ENCODE measurements at regions not wholly inside any gene's neighbourhood (a gene's known extent, or its start where the extent isn't known, plus 50 kb on each side); places are given as distances from the start of the nearest gene placed in this dataset.
"Not testable (repeated sequence)": the region's sequence is repeated elsewhere in the genome, so short reads cannot be mapped to it uniquely, and the experiment has no call there.

DNA sequence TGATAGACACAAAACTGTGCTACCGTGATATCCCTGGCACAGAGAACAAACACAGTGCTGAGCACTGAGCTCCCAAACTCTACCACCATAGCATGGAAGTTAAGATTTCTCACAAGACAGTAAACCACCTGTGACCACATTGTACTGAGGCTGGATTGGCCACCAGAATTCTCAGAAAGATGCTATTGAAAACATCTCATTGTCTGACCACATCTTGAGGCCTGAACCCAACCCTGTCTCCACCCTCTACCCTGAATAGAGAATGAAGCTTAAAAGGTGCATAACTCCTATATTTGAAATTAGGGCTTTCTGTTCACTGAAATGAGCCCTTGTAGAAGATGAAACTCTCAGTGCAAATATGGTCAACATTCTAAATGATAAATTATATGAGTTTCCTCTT lies 281.3 kb upstream of the NPAP1 start:
- TF ChIP-seq, protein P1, sequence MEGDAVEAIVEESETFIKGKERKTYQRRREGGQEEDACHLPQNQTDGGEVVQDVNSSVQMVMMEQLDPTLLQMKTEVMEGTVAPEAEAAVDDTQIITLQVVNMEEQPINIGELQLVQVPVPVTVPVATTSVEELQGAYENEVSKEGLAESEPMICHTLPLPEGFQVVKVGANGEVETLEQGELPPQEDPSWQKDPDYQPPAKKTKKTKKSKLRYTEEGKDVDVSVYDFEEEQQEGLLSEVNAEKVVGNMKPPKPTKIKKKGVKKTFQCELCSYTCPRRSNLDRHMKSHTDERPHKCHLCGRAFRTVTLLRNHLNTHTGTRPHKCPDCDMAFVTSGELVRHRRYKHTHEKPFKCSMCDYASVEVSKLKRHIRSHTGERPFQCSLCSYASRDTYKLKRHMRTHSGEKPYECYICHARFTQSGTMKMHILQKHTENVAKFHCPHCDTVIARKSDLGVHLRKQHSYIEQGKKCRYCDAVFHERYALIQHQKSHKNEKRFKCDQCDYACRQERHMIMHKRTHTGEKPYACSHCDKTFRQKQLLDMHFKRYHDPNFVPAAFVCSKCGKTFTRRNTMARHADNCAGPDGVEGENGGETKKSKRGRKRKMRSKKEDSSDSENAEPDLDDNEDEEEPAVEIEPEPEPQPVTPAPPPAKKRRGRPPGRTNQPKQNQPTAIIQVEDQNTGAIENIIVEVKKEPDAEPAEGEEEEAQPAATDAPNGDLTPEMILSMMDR (IDR thresholded peaks at IDR 0.05; ENCODE audit: extremely low read depth, missing control alignments) = no peak
- no peak for DNase-seq (ENCODE audit: low spot score)

DNA sequence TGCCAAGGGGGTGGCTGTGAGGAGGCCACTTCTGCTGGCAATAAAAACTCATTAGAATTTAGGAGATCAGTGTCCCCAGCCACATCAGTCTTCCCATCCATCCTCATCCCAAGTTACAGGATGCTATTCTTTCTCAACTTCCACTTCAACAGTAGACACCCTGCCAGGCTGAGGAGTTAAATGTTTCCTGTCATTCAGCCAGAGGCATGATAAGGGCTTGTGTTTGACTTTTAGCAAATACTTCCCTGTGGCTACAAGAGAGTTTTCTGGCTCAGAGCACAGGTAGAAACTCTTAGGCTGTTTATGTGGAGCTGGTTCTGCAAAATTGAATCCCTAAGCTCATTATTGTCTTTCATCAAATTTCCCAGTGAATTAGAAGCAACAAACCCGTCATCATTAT lies 262.9 kb upstream of the NPAP1 start:
- DNase-seq (ENCODE audit: low spot score) = not testable (repeated sequence)

DNA sequence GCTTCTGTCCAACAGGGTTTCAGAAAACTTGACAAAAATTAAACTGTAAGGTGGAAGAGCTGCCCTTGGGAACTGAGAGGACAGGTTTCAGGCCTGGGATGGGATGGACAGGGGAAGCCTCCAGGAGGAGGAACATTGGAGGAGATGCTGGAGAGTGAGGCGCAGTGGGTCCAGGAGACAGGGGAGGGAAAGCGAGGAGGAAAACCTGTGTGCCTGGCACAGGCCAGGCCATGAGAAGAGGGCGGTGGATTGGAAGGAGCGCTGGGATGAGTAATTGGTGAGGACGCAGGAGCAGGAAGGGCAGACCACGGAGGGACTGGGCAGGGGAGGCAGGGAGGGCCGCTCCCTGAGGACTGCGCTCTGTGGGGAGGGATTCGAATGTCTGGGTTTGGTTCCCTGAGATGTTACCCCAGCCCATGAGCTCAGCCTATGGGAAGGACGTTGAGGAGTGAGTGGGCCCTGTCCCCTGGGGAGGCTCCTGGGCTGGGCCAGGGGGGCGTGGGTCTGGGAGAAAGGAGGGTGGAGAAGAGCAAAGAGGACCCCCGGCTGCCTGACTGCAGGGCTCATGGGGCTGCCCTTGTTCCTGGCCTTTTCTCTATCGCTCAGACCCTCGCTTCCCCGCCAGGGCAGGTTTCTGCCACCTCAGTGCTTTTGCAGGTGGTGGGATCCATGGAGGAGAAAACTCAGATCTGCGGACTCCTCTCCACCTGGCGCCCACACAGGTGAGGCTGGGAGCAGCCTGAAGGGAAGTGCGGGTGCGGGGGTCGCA lies 249.1 kb upstream of the NPAP1 start:
- DNase-seq (ENCODE audit: low spot score) = not testable (repeated sequence)

DNA sequence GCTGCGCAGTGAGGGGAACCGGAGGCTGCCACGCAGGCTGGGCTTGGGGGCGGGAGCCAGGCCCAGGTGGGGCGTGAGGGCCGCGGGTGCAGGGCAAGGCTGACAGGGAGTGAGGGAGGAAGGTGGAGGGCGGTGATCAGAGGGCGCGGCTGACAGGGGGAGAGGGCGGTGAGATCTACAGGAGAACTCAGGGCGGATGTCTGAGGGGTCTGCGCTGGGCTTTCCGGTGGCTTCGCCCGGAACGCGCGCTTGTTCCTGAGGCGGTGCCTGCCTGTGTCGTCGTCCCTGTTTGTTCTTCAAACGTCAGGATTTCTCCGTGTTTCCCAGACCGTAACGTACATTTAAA lies 248.5 kb upstream of the NPAP1 start:
- not testable (repeated sequence) for DNase-seq (ENCODE audit: low spot score)

DNA sequence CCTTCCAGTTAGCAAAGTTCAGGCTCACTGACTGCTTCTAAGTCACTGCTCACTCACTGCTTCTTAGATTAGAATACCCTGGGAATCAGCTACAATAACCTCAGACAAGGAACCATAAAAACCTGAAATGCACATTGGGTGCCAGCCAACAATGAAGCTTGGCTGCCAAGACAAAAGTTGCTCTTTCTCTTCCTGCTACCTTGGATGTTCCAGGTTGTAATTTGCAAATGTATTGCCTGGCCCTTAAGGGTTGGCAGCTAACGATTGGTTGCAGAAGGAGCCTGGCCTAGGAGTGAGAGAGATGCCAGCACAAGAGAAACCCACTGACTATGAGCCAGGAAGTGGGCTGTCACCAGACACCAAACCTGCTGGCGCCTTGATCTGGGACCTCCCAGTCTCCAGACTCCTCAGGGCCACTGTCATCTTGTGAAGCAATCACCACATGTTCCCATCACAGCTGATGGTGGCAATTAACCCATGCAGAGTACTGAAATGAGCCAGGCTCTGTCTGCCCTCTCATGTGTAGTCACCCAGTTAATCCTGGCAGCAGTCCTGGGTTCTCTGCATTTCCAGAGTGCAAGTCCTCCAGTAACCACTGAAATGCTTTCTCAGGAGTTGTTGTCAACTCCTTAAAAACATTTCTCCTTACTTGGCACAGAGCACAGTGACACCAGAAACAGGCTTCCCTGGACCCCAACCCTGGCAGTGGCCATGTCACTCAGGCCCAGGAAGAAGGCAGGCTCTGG lies 240.3 kb upstream of the NPAP1 start:
- DNase-seq (ENCODE audit: low spot score) = not testable (repeated sequence)

DNA sequence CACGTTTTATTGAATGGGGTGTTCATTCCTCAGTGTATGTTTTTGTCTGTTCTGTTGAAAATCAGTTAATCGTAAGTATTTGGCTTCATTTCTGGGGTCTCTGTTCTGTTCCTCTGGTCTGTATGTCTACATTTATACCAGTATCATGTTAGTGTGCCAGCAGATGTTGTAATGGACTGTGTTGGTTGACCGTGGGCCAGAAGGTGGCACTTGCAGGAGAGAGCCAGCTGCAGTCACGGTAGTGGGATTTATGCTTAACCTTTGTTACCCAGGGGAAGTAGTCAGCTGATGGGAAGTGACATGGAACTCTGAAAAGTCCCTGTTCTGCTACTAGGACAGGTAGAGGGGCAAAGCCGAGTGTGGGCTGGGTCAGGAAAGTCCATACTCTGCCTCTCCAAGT lies 238.3 kb upstream of the NPAP1 start:
- DNase-seq (ENCODE audit: low spot score) = not testable (repeated sequence)

DNA sequence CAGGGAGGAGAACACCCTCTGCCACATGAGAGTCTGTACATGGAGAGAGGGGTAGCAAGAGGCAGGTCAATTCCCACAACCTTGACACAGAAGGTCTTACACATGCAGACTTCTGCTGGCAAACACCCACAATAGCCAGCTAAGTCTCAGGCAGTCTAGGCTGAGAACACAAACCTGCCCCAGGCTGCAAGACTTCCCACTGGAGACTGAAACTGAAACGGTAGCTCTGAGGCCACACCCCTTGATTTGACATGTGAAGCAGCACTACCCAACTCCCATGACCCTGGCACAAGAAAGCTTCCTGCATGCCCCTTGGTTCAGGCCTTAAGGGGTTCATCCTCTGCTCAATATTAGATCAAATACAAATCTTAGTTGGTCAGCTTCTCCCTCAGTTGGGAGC lies 237.8 kb upstream of the NPAP1 start:
- not testable (repeated sequence) for DNase-seq (ENCODE audit: low spot score)

DNA sequence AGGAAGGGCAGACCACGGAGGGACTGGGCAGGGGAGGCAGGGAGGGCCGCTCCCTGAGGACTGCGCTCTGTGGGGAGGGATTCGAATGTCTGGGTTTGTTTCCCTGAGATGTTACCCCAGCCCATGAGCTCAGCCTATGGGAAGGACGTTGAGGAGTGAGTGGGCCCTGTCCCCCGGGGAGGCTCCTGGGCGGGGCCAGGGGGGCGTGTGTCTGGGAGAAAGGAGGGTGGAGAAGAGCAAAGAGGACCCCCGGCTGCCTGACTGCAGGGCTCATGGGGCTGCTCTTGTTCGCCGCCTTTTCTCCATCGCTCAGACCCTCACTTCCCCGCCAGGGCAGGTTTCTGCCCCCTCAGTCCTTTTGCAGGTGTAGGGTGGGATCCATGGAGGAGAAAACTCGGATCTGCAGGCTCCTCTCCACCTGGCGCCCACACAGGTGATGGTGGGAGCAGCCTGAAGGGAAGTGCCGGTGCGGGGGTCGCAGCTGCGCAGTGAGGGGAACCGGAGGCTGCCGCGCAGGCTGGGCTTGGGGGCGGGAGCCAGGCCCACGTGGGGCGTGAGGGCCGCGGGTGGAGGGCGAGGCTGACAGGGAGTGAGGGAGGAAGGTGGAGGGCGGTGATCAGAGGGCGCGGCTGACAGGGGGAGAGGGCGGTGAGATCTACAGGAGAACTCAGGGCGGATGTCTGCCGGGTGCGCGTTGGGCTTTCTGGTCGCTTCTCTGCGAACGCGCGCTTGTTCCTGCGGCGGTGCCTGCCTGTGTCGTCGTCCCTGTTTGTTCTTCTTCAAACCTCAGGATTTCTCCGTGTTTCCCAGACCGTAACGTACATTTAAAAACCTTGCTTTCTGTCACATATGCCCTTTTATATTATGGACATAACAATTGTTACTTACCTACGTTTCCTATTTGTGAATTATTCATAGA lies 198.2 kb upstream of the NPAP1 start:
- DNase-seq (ENCODE audit: low spot score) = not testable (repeated sequence)

DNA sequence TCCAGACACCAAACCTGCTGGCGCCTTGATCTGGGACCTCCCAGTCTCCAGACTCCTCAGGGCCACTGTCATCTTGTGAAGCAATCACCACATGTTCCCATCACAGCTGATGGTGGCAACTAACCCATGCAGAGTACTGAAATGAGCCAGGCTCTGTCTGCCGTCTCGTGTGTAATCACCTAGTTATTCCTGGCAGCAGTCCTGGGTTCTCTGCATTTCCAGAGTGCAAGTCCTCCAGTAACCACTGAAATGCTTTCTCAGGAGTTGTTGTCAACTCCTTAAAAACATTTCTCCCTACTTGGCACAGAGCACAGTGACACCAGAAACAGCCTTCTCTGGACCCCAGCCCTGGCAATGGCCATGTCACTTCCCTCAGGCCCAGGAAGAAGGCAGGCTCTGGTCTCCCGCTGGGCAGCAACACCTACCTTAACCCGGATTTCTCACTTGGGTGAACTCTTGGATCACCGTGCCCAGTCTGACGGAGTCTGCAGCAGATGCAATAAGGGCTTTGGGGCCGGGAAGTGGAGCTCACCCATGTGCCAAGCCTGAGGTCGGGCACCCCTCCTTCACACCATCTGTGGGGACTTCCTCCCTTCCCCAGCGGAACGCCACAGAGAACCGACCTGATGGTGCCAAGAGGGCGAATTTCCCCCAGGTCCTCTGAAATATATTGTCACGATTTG lies 189.5 kb upstream of the NPAP1 start:
- not testable (repeated sequence) for DNase-seq (ENCODE audit: low spot score)

DNA sequence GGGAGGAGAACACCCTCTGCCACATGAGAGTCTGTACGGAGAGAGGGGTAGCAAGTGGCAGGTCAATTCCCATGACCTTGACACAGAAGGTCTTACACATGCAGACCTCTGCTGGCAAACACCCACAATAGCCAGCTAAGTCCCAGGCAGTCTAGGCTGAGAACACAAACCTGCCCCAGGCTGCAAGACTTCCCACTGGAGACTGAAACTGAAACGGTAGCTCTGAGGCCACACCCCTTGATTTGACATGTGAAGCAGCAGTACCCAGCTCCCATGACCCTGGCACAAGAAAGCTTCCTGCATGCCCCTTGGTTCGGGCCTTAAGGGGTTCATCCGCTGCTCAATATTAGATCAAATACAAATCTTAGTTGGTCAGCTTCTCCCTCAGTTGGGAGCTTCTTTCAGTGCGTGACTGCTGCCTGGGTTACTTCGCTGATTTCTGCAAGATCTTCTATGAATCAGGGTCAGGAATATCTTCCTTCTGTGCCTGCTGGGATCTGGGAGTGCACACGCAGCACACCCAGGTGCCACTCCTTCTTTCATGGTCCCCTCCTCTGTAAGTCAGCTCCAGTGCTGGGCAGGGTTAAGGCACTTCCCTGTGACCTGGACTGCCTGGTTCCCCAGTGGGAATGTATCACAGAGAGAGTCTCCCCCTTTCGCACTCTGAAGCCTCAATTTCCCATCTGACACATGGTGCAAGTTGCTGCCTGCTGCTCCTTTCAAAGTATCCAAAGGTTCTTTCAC lies 187.2 kb upstream of the NPAP1 start:
- DNase-seq (ENCODE audit: low spot score) = not testable (repeated sequence)

DNA sequence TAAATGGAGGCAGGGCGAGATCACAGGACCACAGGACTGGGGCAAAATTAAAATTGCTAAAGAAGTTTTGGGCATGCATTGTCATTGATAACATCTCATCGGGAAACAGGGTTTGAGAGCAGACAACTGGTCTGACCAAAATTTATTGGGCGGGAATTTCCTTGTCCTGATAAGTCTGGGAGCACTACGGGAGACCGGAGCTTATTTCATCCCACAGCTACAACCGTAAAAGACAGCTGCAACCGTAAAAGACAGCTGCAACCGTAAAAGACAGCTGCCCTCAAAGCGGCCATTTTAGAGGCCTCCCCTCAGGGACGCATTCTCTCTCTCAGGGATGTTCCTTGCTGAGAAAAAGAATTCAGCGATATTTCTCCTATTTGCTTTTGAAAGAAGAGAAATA lies 170.4 kb upstream of the NPAP1 start:
- DNase-seq (ENCODE audit: low spot score) = not testable (repeated sequence)

DNA sequence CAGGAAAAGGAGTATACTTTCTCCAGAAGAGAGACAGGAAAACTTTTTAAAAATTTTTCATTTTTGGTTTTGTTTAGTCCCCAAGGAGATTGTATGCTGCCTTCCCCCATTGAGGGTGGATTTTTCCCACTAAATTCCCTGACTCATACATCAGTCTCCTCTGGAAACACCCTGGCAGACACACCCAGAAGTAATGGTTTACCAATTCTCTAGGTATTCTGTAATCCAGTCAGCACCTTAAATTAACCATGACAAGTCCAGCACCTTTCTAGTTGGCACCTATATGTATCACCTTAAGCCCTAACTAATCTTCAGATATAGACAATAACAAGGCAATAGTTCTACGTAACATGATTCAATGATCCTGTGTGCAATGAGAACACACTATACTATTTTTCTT lies 165.9 kb upstream of the NPAP1 start:
- DNase-seq (ENCODE audit: low spot score) = not testable (repeated sequence)

DNA sequence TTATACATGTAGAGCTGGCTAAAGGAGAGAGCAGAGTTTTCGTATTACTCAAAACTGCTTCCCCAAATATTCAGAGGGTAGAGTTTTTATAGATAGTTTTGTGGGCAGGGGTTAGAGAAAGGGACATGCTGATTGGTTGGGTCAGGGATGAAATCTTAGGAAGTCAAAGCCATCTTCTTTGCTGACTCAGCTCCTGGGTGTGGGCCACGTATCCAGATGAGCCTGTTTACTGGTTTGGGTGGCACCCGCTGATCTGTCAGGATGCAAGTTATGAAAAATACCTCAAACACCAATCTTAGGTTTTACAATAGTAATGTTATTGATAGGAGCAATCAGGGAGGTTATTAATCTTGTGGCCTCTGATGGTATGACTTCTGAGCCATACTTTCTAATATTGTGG lies 164.0 kb upstream of the NPAP1 start:
- DNase-seq (ENCODE audit: low spot score) = not testable (repeated sequence)

DNA sequence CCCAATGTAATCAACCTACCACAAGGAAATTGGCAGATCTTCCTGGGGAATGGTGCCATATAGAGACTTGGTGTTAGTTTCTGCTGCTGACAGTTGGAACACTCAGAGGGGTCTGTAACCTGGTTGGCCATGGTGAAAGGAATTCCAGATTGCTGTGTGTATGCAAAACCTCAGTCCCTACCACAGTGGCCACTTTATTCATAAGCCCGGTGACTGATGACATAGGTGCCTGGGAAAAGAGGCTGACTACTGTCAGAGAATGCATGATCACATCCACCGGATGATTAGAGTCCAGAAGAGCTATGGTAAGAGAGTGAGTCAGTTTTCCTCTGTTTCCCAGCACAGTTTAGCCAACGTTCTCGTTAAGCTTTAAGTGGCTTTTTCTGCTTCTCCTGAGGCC lies 156.8 kb upstream of the NPAP1 start:
- not testable (repeated sequence) for DNase-seq (ENCODE audit: low spot score)

DNA sequence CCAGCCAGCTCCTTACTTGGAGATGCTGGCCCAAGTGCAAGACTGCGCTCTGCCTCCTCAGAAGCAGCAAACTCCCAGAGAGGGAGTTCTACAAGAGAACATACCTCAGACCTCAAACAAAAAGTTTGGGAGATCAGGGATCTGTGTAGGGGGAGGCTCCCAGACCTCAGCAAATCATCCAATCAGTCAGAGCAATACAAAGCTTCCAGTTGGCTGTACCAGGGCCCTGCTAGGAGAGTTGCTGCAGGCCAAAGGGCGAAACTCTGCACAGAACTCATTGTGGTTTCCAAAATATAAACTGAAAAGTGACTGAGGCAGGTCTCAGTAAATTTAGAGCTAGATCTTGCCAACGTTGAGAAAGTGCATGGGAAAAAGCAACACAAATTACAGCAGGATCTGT lies 144.3 kb upstream of the NPAP1 start:
- DNase-seq (ENCODE audit: low spot score) = not testable (repeated sequence)

DNA sequence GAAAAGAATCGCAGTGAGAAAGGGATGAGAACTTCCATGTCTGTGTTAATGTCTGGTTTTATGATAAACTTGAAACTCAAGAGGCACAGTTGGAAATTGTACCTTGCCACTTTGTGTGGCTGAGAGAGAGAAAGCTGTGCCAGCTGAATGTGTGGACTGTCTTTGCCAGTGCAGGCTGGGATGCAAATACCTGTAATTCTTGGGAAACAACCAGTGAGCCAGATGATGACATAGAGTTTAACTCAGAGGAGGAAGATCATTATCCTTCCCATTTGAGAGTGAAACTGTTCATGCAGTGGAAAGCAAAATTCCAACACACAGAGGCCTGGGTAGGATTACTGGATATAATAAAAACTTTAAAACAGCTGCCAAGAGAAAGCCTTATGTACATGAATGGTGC lies 141.5 kb upstream of the NPAP1 start:
- DNase-seq (ENCODE audit: low spot score) = not testable (repeated sequence)

DNA sequence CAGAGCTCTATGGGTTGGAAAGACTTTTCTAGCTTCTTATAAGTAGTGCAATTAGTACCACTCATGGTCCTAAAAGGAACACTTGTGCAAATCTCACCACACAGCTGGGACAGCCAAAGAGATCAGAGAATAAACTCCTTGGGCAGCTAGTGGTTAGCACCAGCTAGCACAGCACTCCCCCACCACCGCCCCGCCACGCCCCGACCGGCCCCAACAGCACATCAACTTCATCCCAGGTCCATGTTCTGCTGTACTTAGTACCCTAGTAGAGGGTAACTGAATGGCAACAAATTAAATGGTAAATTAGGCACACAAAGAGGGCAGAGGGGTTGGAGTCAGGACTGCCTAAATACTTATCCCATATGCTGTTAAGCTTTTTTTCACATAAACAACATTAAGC lies 118.3 kb upstream of the NPAP1 start:
- not testable (repeated sequence) for DNase-seq (ENCODE audit: low spot score)

Measured in GM20000 (cell line).